H1 (cell line): ENCODE measurements at regions not wholly inside any gene's neighbourhood (a gene's known extent, or its start where the extent isn't known, plus 50 kb on each side); places are given as distances from the start of the nearest gene placed in this dataset.

ENCODE experiments used
- CTCF ChIA-PET: fragments of 300-600 bp; sonication (Branson Sonifier 250); formaldehyde crosslinking; loops from one replicate; lab custom pipeline; 2021; ENCODE audit not compliant: partially characterized antibody; lab: Charles Lee
- POLR2A ChIA-PET: fragments of 300-600 bp; sonication (Branson Sonifier 250); formaldehyde crosslinking; loops from one replicate; lab custom pipeline; 2021; ENCODE audit warnings: inconsistent platforms; ENCODE audit not compliant: partially characterized antibody; lab: Charles Lee
- DNase-seq, 2 experiments: peaks; one replicate each; pipeline versions ENCODE4 v3.0.0 to v3.0.0-alpha.2; 2010 to 2022; ENCODE audit warnings: low spot score in 2 of 2, low read depth in 1 of 2, mixed read lengths in 1 of 2
- FAIRE-seq: peaks from 2 replicates; lab custom pipeline; 2011; peaks lifted over from hg19 to GRCh38; lab: Jason Lieb, UNC
- H2AFZ ChIP-seq: 2 replicates; pipeline ENCODE4 v1.8.1; 2012; ENCODE audit warnings: low read length, inconsistent platforms
- H2AK5ac ChIP-seq: 2 replicates; pipeline ENCODE4 v1.6.1; 2013; ENCODE audit warnings: low read depth, low read length
- H2BK120ac ChIP-seq: replicated peaks from 2 replicates; pipeline ENCODE3; 2013; ENCODE audit warnings: low read depth, low read length, inconsistent platforms
- H2BK12ac ChIP-seq: 2 replicates; pipeline ENCODE4 v1.6.1; 2013; ENCODE audit warnings: low read depth, low read length
- H2BK15ac ChIP-seq: 2 replicates; pipeline ENCODE4 v1.6.1; 2013; ENCODE audit warnings: low read length
- H2BK20ac ChIP-seq: 2 replicates; pipeline ENCODE4 v1.6.1; 2013; ENCODE audit warnings: low read length
- H2BK5ac ChIP-seq: 2 replicates; pipeline ENCODE4 v1.6.1; 2013; ENCODE audit warnings: low read depth, low read length
- H3K14ac ChIP-seq: 2 replicates; pipeline ENCODE4 v1.6.1; 2013; ENCODE audit warnings: inconsistent platforms; ENCODE audit not compliant: insufficient read length
- H3K18ac ChIP-seq: 2 replicates; pipeline ENCODE4 v1.6.1; 2013; ENCODE audit warnings: low read length; ENCODE audit errors: extremely low read depth
- H3K23ac ChIP-seq: 2 replicates; pipeline ENCODE4 v1.6.1; 2013; ENCODE audit warnings: inconsistent platforms; ENCODE audit not compliant: insufficient read length
- H3K23me2 ChIP-seq: 2 replicates; pipeline ENCODE4 v1.6.1; 2013; ENCODE audit warnings: low read depth, low read length
- H3K27ac ChIP-seq: 2 replicates; pipeline ENCODE4 v1.6.1; 2011; ENCODE audit warnings: low read depth, low read length, inconsistent platforms
- H3K27me3 ChIP-seq, 4 experiments: replicated peaks in 1 of 4; 1 replicate in 1 of 4; 2 replicates in 3 of 4; pipeline versions ENCODE4 v1.6.1 to v1.8.1; 2011 to 2013; ENCODE audit warnings: low read length in 3 of 4, mild to moderate bottlenecking in 3 of 4, inconsistent platforms in 2 of 4, mixed read lengths in 2 of 4, moderate library complexity in 1 of 4; ENCODE audit not compliant: control insufficient read depth in 3 of 4, insufficient read depth in 3 of 4; ENCODE audit errors: extremely low read depth in 1 of 4
- H3K36me3 ChIP-seq, 4 experiments: 2 replicates each; pipeline versions ENCODE4 v1.6.1 to v1.8.1; 2011 to 2013; ENCODE audit warnings: mild to moderate bottlenecking in 4 of 4, low read length in 3 of 4, moderate library complexity in 2 of 4, control low read depth in 1 of 4, inconsistent platforms in 1 of 4; ENCODE audit not compliant: insufficient read depth in 4 of 4, control insufficient read depth in 2 of 4
- H3K4ac ChIP-seq: replicated peaks from 2 replicates; pipeline ENCODE3; 2013; ENCODE audit warnings: low read length, low read depth, mixed read lengths, inconsistent platforms; ENCODE audit not compliant: insufficient read length
- H3K4me1 ChIP-seq, 4 experiments: replicated peaks in 1 of 4; 1 replicate in 1 of 4; 2 replicates in 3 of 4; pipeline versions ENCODE4 v1.6.1 to v1.8.1; 2011 to 2013; ENCODE audit warnings: low read length in 3 of 4, inconsistent platforms in 2 of 4, mixed read lengths in 1 of 4; ENCODE audit not compliant: insufficient read depth in 4 of 4, control insufficient read depth in 3 of 4
- H3K4me2 ChIP-seq, 2 experiments: 2 replicates each; pipeline versions ENCODE4 v1.6.1 to v1.8.1; 2011 to 2013; ENCODE audit warnings: low read depth in 2 of 2, low read length in 2 of 2, control low read depth in 1 of 2, inconsistent platforms in 1 of 2, mild to moderate bottlenecking in 1 of 2; ENCODE audit not compliant: insufficient read depth in 1 of 2
- H3K4me3 ChIP-seq, 4 experiments: fragments of 200-600, 300-600 bp in 1 of 4; sonication (generic), shearing (Covaris generic), sonication (Bioruptor Twin) in 1 of 4; 2 replicates each; pipeline versions ENCODE4 v1.5.1 to v1.8.1; 2011 to 2016; ENCODE audit warnings: low read length in 4 of 4, low read depth in 3 of 4, control low read depth in 2 of 4, inconsistent platforms in 2 of 4, mild to moderate bottlenecking in 2 of 4, mixed read lengths in 1 of 4, moderate library complexity in 1 of 4; ENCODE audit not compliant: insufficient read depth in 2 of 4; ENCODE audit errors: extremely low read depth in 1 of 4
- H3K56ac ChIP-seq: replicated peaks from 2 replicates; pipeline ENCODE3; 2013; ENCODE audit warnings: low read depth, mild to moderate bottlenecking, mixed read lengths, low read length, inconsistent platforms; ENCODE audit not compliant: insufficient read length
- H3K79me1 ChIP-seq: 2 replicates; pipeline ENCODE4 v1.6.1; 2013; ENCODE audit warnings: low read depth, low read length, control low read depth
- H3K79me2 ChIP-seq, 2 experiments: 2 replicates each; pipeline versions ENCODE4 v1.6.1 to v1.8.1; 2012 to 2013; ENCODE audit warnings: low read length in 2 of 2, mild to moderate bottlenecking in 2 of 2, inconsistent platforms in 1 of 2; ENCODE audit not compliant: insufficient read depth in 2 of 2, control insufficient read depth in 1 of 2
- H3K9ac ChIP-seq, 4 experiments: replicated peaks in 1 of 4; 1 replicate in 1 of 4; 2 replicates in 3 of 4; pipeline versions ENCODE4 v1.6.1 to v1.8.1; 2011 to 2013; ENCODE audit warnings: low read depth in 3 of 4, low read length in 3 of 4, control low read depth in 2 of 4, mild to moderate bottlenecking in 2 of 4, moderate library complexity in 2 of 4, inconsistent platforms in 1 of 4; ENCODE audit errors: extremely low read depth in 1 of 4
- H3K9me3 ChIP-seq, 2 experiments: 2 replicates each; pipeline versions ENCODE4 v1.6.1 to v1.8.1; 2012 to 2013; ENCODE audit warnings: mild to moderate bottlenecking in 2 of 2, moderate library complexity in 2 of 2, control low read depth in 1 of 2, inconsistent platforms in 1 of 2, low read depth in 1 of 2, low read length in 1 of 2, mixed read lengths in 1 of 2; ENCODE audit not compliant: insufficient read depth in 2 of 2
- H4K20me1 ChIP-seq, 2 experiments: replicated peaks in 1 of 2; 2 replicates each; pipeline versions ENCODE3 to v1.8.1; 2011 to 2013; ENCODE audit warnings: inconsistent platforms in 2 of 2, low read length in 2 of 2, mild to moderate bottlenecking in 1 of 2; ENCODE audit not compliant: insufficient read depth in 2 of 2, control insufficient read depth in 1 of 2
- H4K5ac ChIP-seq: 2 replicates; pipeline ENCODE4 v1.6.1; 2013; ENCODE audit warnings: low read length, low read depth, mixed read lengths, inconsistent platforms; ENCODE audit not compliant: insufficient read length
- H4K8ac ChIP-seq: 2 replicates; pipeline ENCODE4 v1.8.0; 2013; ENCODE audit warnings: mild to moderate bottlenecking, moderate library complexity, low read length, inconsistent platforms; ENCODE audit not compliant: insufficient read depth; ENCODE audit errors: extremely low read depth
- H4K91ac ChIP-seq: replicated peaks from 2 replicates; pipeline ENCODE3; 2013; ENCODE audit warnings: low read length, mixed read lengths, inconsistent platforms; ENCODE audit not compliant: insufficient read length
- CBX8 ChIP-seq: fragments of 300-800, 300-1000 bp; sonication (generic); IDR thresholded peaks from 2 replicates; pipeline ENCODE4 v1.7.1; 2016; ENCODE audit warnings: low read depth, low read length, borderline replicate concordance
- CTCF ChIP-seq, 3 experiments: IDR thresholded peaks; 1 replicate in 2 of 3; 2 replicates in 1 of 3; pipeline versions ENCODE4 v1.5.1 to v1.6.1; 2011; ENCODE audit warnings: low read length in 3 of 3, mild to moderate bottlenecking in 3 of 3, inconsistent platforms in 2 of 3, low read depth in 1 of 3, moderate library complexity in 1 of 3; ENCODE audit not compliant: insufficient read depth in 1 of 3; ENCODE audit errors: control extremely low read depth in 1 of 3
- GTF2F1 ChIP-seq: IDR thresholded peaks from 2 replicates; pipeline ENCODE4 v1.6.1; 2012; ENCODE audit warnings: low read depth, low read length, improper control_type of control experiment, borderline replicate concordance
- HDAC2 ChIP-seq, 2 experiments: fragments of 300-600 bp in 1 of 2; sonication (generic) in 1 of 2; IDR thresholded peaks; 2 replicates each; pipeline ENCODE4 v1.6.1; 2011 to 2012; ENCODE audit warnings: low read depth in 2 of 2, low read length in 2 of 2, mild to moderate bottlenecking in 2 of 2, moderate library complexity in 2 of 2, borderline replicate concordance in 1 of 2, inconsistent platforms in 1 of 2
- RXRA ChIP-seq: IDR thresholded peaks from 2 replicates; pipeline ENCODE4 v1.6.1; 2011; ENCODE audit warnings: low read depth, mild to moderate bottlenecking, low read length, moderate library complexity; ENCODE audit not compliant: insufficient read depth
- SAP30 ChIP-seq: fragments of 300-600 bp; sonication (generic); IDR thresholded peaks from 2 replicates; pipeline ENCODE4 v1.7.1; 2012; ENCODE audit warnings: low read length, moderate library complexity, mild to moderate bottlenecking, inconsistent platforms; ENCODE audit not compliant: insufficient read depth, insufficient replicate concordance
- USF2 ChIP-seq: IDR thresholded peaks from 2 replicates; pipeline ENCODE4 v1.6.1; 2011; ENCODE audit warnings: low read length, improper control_type of control experiment
- WGBS, 2 experiments: shearing (Covaris generic) in 1 of 2; methylation state at CpG; one replicate each; pipeline versions ENCODE4 v1.1.6 to v1.1.7; 2013 to 2015; ENCODE audit warnings: low lambda C conversion rate in 2 of 2, mixed read lengths in 2 of 2, inconsistent platforms in 1 of 2, low coverage in 1 of 2, missing lambda C conversion rate in 1 of 2; ENCODE audit not compliant: insufficient replicate concordance in 2 of 2, insufficient coverage in 1 of 2, insufficient read length in 1 of 2; ENCODE audit errors: extremely low coverage in 1 of 2, missing lambda C conversion rate in 1 of 2; 5-methylcytosine and 5-hydroxymethylcytosine counted together

- no peak overlapping the region for H3K23ac ChIP-seq
- H3K56ac ChIP-seq = no peak overlapping the region
Measured at GRCh38 chr6:169391473-169392071, 137.9 kb upstream of the THBS2 start.

More at GRCh38 chr6:169391473-169392071, 137.9 kb upstream of the THBS2 start:
- H3K36me3 ChIP-seq = no peaks in the 10 kb centered on the region
- no peak overlapping the region for H2BK5ac ChIP-seq
- no peaks in the 10 kb centered on the region for H3K27me3 ChIP-seq
- no peak overlapping the region for H2AFZ ChIP-seq
- H3K23me2 ChIP-seq = no peaks in the 10 kb centered on the region
- no peaks in the 10 kb centered on the region for H3K79me1 ChIP-seq
- no peak for DNase-seq
- H2BK20ac ChIP-seq = no peak overlapping the region
- H2BK120ac ChIP-seq = no peak overlapping the region
- H3K4me2 ChIP-seq = no peak overlapping the region
- H3K4ac ChIP-seq = no peak overlapping the region
- no peaks in the 10 kb centered on the region for H4K20me1 ChIP-seq
- FAIRE-seq = no peak
- no peak overlapping the region for H2AK5ac ChIP-seq
- H4K5ac ChIP-seq = no peak overlapping the region
- CTCF ChIA-PET = interaction anchor here (1.0 kb wide), 1 partner anchor 177 kb away, joined by 3 read pairs; no protein-coding TSS in a partner anchor
- no peak overlapping the region for H3K9ac ChIP-seq
- no peaks in the 10 kb centered on the region for H3K4me1 ChIP-seq
- WGBS, 2 experiments = 89% methylated on average over 2 of the region's 2 CpGs; no CpG with 5 or more reads in 1 of the 2 experiments
- no peak overlapping the region for H2BK15ac ChIP-seq
- POLR2A ChIA-PET = no interaction called here
- H3K27ac ChIP-seq = no peak overlapping the region
- TF ChIP-seq RXRA (no peak), SAP30 (no peak), CBX8 (no peak), USF2 (no peak), GTF2F1 (no peak), CTCF (IDR thresholded peaks at IDR 0.05; ENCODE audit: control extremely low read depth in 1 of 3, insufficient read depth in 1 of 3, low read depth in 1 of 3, low read length in 3 of 3) (no peak), HDAC2 (IDR thresholded peaks at IDR 0.05; ENCODE audit: borderline replicate concordance in 1 of 2, low read depth in 2 of 2, low read length in 2 of 2) (no peak)
- no peak overlapping the region for H3K18ac ChIP-seq
- H2BK12ac ChIP-seq = no peak overlapping the region
- H3K79me2 ChIP-seq = no peaks in the 10 kb centered on the region
- no peak overlapping the region for H4K8ac ChIP-seq
- H3K9me3 ChIP-seq = peaks cover 15 to 23% of the 10 kb centered on the region in 2 experiments
- H3K14ac ChIP-seq = no peak overlapping the region
- no peak overlapping the region for H3K4me3 ChIP-seq
- H4K91ac ChIP-seq = no peak overlapping the region
